GM13976 (cell line): ENCODE measurements at regions not wholly inside any gene's neighbourhood (a gene's known extent, or its start where the extent isn't known, plus 50 kb on each side); places are given as distances from the start of the nearest gene placed in this dataset.

Experiments
- DNase-seq: peaks from one replicate; pipeline ENCODE4 v3.0.0; 2012; ENCODE audit warnings: low spot score
- in situ Hi-C: fragments of 300-500 bp; cut with MboI; formaldehyde crosslinking; loops from one replicate; pipeline ENCODE4 v1.12.0; 2022; ENCODE audit warnings: low sequenced_read_pairs, mixed read lengths, inconsistent platforms; ENCODE audit not compliant: unreplicated experiment
- TF ChIP-seq, protein P1 (sequence below): IDR thresholded peaks from 2 replicates; pipeline ENCODE4 v1.5.1; 2012; ENCODE audit warnings: borderline replicate concordance, mild to moderate bottlenecking; ENCODE audit not compliant: insufficient read depth; ENCODE audit errors: extremely low read depth, missing control alignments, control extremely low read depth

DNA sequence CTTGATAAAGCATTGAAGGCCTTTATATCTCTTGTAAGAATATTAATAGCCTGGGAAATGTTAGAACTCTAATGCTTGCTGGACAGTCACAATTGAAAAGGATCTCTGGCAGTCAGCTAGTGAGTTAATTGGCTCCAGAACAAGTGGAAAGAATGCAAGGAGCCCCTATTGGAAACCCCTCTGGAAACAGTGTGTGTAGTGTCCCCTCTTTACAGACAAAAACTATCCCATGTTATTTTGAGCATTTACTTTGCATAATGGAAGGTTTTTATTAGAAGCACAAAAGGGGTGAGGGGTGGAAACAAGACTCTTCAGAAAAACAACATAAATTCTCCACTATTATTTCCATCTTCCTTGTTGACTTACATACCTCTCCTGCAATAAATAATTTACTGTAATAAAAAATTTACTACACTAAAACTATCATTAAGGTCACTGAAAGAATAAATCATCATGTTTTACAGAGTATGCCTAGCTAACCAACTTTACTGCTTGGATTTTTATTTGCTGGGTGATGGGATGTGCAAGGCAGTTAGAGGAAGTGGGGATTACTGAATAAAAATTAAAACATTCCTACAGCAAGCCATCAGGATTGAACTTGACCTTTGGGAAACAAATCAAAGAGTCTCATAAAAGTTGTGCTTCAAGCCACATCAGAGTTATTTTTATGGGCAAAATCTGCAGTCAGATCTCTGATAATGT lies 610.4 kb downstream of the TBC1D4 start:
- DNase-seq: no peak
- in situ Hi-C loops: no loop called here
- TF ChIP-seq, protein P1, sequence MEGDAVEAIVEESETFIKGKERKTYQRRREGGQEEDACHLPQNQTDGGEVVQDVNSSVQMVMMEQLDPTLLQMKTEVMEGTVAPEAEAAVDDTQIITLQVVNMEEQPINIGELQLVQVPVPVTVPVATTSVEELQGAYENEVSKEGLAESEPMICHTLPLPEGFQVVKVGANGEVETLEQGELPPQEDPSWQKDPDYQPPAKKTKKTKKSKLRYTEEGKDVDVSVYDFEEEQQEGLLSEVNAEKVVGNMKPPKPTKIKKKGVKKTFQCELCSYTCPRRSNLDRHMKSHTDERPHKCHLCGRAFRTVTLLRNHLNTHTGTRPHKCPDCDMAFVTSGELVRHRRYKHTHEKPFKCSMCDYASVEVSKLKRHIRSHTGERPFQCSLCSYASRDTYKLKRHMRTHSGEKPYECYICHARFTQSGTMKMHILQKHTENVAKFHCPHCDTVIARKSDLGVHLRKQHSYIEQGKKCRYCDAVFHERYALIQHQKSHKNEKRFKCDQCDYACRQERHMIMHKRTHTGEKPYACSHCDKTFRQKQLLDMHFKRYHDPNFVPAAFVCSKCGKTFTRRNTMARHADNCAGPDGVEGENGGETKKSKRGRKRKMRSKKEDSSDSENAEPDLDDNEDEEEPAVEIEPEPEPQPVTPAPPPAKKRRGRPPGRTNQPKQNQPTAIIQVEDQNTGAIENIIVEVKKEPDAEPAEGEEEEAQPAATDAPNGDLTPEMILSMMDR: no peak

DNA sequence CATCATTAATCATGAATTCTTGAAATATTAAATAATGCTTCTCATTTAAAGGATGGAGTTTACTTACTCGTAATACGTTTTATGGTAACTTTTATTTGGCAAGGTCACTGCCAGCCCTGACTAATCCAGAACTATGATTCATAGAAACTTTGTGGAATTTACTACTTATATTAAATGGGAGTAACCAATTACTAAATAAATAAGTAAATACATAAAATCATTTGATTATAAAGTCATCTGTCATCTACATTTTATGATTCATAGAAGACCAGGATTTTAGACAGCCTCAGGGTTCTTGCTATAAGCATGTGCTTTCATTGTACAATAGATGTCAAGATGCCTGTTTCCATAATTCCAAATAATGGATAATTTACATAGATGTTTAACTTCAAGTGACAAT lies 611.1 kb downstream of the TBC1D4 start:
- DNase-seq: no peak
- TF ChIP-seq, protein P1: no peak
- in situ Hi-C loops: no loop called here

DNA sequence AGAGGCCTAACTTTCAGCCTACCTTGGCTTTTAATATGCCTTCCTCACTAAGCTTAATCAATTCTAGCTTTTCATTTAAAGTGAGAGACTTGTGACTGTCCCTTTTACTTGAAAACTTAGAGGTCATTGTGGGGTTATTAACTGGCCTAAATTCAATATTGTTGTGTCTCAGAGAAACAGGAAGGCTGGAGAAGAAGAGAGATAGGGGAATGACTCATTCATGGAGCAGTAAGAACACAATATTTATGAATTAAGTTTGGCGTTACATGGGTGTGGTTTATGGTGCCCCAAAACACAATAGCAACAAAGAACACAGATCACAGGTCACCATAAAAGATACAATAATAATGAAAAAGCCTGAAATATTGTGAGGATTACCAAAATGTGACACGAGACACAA lies 612.1 kb downstream of the TBC1D4 start:
- no peak for DNase-seq
- in situ Hi-C loops: no loop called here
- TF ChIP-seq, protein P1: no peak

DNA sequence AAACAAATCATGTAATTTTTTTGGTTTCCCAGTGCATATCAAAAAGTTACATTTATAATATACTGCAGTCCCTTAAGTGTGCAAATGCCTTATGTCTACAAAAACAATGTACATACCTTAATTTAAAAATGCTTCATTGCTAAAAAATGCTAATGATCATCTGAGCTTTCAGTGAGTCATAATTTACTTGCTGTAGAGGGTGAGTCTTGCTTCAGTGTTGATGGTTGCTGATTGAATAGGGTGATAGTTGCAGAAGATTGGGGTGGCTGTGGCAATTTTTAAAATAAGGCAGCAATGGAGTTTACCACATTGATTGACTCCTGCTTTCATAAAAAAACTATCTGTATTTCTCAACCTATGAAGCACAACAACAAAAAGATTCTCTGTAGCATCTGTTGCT lies 613.9 kb downstream of the TBC1D4 start:
- no peak for DNase-seq
- TF ChIP-seq, protein P1: no peak
- in situ Hi-C loops: no loop called here

DNA sequence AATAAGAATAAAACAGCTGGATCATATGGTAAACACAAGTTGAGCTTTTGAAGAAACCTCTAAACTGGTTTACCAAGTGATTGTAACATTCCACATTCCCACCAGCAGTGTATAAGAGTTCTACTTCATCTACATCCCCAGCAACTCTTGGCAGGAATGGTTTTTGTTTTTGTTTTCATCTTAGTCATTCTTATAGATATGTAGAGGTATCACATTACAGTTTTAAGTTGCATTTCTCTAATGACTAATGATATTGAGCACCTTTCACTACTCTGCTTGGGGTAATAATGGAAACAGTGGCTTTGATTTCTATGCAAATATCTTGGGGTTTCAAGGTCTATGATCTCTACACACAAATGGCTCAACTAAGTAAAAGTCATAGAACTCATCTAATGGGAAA lies 614.5 kb downstream of the TBC1D4 start:
- TF ChIP-seq, protein P1: no peak
- in situ Hi-C loops: no loop called here

DNA sequence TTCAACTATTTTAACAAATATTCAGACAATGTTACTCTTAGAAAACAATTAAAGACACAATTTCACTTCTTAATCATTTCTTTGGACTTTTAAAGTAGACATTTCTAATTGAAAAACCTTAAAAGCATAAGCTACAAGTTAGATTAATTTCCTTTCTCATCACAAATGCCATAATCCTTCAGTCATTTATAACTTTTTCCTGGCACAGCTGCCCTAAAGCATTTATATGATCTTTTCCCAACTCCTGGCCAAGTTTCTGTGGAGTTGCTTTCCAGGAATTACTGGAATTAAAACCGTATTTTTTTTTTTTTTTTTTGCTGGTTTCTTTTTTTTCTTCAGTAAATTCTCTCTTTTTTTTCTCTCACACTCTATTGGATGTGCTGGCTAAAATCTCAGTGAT lies 615.9 kb downstream of the TBC1D4 start:
- in situ Hi-C loops: no loop called here
- TF ChIP-seq, protein P1: no peak

More for the DNA sequence above, 614.5 kb downstream of the TBC1D4 start:
- no peak for DNase-seq

DNA sequence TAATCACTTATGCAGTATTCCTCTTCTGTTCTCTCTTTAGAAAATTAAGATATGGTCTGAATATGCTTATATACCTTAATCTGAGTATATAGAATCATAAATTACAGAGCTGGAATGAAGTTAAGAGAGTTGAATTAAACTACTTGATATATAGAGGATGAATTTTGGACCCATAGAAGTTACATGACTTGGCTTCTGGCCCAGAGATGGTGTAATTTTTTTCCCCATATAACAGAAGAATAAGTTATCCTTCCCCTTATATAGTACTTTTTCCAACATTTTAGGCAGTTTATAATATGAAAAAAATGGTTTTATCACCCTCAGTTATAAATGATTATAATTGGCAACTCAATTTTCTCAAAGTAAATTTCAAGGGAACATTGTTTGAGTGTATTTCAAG lies 616.3 kb downstream of the TBC1D4 start:
- DNase-seq: no peak
- in situ Hi-C loops: no loop called here
- TF ChIP-seq, protein P1: no peak

More for the DNA sequence above, 615.9 kb downstream of the TBC1D4 start:
- no peak for DNase-seq
